ENCODE measurements at regions not wholly inside any gene's neighbourhood (a gene's known extent, or its start where the extent isn't known, plus 50 kb on each side); places are given as distances from the start of the nearest gene placed in this dataset.

- no peak for TF ChIP-seq CTCF (IDR thresholded peaks at IDR 0.05)
- no peak for TF ChIP-seq EZH2phosphoT487 (IDR thresholded peaks at IDR 0.05)
- TF ChIP-seq EZH2 (IDR thresholded peaks at IDR 0.05) = no peak
Measured at GRCh38 chr1:30609999-30610345, 113.4 kb downstream of the MATN1 start.

Measured in neural progenitor cell (in vitro differentiated cells).